A673 (cell line): ENCODE measurements at regions not wholly inside any gene's neighbourhood (a gene's known extent, or its start where the extent isn't known, plus 50 kb on each side); places are given as distances from the start of the nearest gene placed in this dataset.

ENCODE experiments used
- BruUV-seq: library from RNA; stranded (reverse); fragments of 400-500 nt; replicated peaks from 2 replicates; lab custom pipeline; 2021; lab: Mats Ljungman, UMichigan
- CTCF ChIA-PET: fragments of 300-600 bp; sonication (Branson Sonifier 250); formaldehyde crosslinking; loops from one replicate; lab custom pipeline; 2022; ENCODE audit warnings: antibody characterized with exemption; lab: Charles Lee
- POLR2A ChIA-PET: fragments of 300-600 bp; sonication (Branson Sonifier 250); formaldehyde crosslinking; loops from one replicate; lab custom pipeline; 2022; ENCODE audit warnings: antibody characterized with exemption; ENCODE audit not compliant: low non-redundant PET; lab: Charles Lee
- DNase-seq: peaks from one replicate; pipeline ENCODE4 v3.0.0-alpha.2; 2015; ENCODE audit warnings: low spot score
- H3K27ac ChIP-seq: fragments of 200-600 bp; sonication (generic); 2 replicates; pipeline ENCODE4 v1.5.1; 2016; ENCODE audit warnings: mixed run types, low read depth, mild to moderate bottlenecking, mixed read lengths, antibody characterized with exemption, low read length; ENCODE audit not compliant: poor library complexity, severe bottlenecking
- H3K27me3 ChIP-seq: fragments of 200-600 bp; sonication (generic); replicated peaks from 2 replicates; pipeline ENCODE4 v1.6.1; 2017; ENCODE audit warnings: mixed run types, low read depth, mild to moderate bottlenecking, mixed read lengths, antibody characterized with exemption, low read length; ENCODE audit not compliant: insufficient read depth, poor library complexity
- H3K36me3 ChIP-seq: fragments of 200-600 bp; sonication (generic); 2 replicates; pipeline ENCODE4 v1.6.1; 2016; ENCODE audit warnings: mixed run types, mild to moderate bottlenecking, mixed read lengths, antibody characterized with exemption, low read length; ENCODE audit not compliant: insufficient read depth, poor library complexity, severe bottlenecking
- H3K4me1 ChIP-seq: fragments of 200-600 bp; sonication (generic); 2 replicates; pipeline ENCODE4 v1.6.1; 2017; ENCODE audit warnings: mixed run types, mild to moderate bottlenecking, mixed read lengths, antibody characterized with exemption, low read length; ENCODE audit not compliant: insufficient read depth, poor library complexity, severe bottlenecking
- H3K4me3 ChIP-seq: fragments of 200-600 bp; sonication (generic); 2 replicates; pipeline ENCODE4 v1.5.1; 2016; ENCODE audit warnings: low read depth, mixed run types, mild to moderate bottlenecking, mixed read lengths, low read length; ENCODE audit not compliant: poor library complexity, severe bottlenecking
- H3K9me3 ChIP-seq: fragments of 200-600 bp; sonication (generic); 2 replicates; pipeline ENCODE4 v1.6.1; 2016; ENCODE audit warnings: mixed run types, low read depth, mild to moderate bottlenecking, mixed read lengths, antibody characterized with exemption, low read length; ENCODE audit not compliant: poor library complexity, severe bottlenecking
- EZH2 ChIP-seq: fragments of 200-600 bp; sonication (generic); IDR thresholded peaks from 2 replicates; pipeline ENCODE4 v1.6.1; 2017; ENCODE audit warnings: borderline replicate concordance, low read depth, mild to moderate bottlenecking, mixed read lengths, antibody characterized with exemption, low read length; ENCODE audit not compliant: poor library complexity, severe bottlenecking
- intact Hi-C: fragments of 100-400 bp; cut with micrococcal nuclease; formaldehyde crosslinking; loops from one replicate; pipeline ENCODE4 v1.10.0; 2022; ENCODE audit not compliant: unreplicated experiment
- TF ChIP-seq, protein P1 (sequence below): fragments of 300-800, 200-600 bp; sonication (generic); conservative IDR thresholded peaks from 2 replicates; pipeline ENCODE4 v1.5.1; 2017; ENCODE audit warnings: low read depth, mild to moderate bottlenecking, antibody characterized with exemption, low read length, moderate library complexity, mixed read lengths

DNA sequence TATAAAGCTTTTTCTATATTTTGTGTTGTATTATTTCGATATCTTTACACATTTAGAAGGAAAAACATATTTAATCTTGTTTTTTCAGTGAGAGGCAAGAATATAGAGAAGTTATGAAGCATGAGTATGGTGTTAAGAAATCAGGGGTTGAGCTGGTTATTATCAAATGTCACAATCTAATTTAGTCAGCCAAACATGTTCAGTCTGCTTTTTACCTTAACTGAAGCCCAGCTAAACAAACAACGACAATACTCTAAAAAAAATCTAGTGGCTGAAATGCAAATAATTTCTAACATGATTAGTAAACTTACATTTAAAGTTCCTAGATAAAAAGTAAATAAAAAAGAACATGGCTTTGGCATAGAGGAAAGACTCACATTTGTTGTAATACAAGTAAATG, 433.8 kb upstream of the NRSN1 start:
- no peak for DNase-seq
- no peak overlapping the region for H3K4me3 ChIP-seq
- no peaks in the 10 kb centered on the region for H3K4me1 ChIP-seq
- H3K36me3 ChIP-seq, result no peaks in the 10 kb centered on the region
- H3K27ac ChIP-seq, result no peak overlapping the region
- TF ChIP-seq, protein P1, sequence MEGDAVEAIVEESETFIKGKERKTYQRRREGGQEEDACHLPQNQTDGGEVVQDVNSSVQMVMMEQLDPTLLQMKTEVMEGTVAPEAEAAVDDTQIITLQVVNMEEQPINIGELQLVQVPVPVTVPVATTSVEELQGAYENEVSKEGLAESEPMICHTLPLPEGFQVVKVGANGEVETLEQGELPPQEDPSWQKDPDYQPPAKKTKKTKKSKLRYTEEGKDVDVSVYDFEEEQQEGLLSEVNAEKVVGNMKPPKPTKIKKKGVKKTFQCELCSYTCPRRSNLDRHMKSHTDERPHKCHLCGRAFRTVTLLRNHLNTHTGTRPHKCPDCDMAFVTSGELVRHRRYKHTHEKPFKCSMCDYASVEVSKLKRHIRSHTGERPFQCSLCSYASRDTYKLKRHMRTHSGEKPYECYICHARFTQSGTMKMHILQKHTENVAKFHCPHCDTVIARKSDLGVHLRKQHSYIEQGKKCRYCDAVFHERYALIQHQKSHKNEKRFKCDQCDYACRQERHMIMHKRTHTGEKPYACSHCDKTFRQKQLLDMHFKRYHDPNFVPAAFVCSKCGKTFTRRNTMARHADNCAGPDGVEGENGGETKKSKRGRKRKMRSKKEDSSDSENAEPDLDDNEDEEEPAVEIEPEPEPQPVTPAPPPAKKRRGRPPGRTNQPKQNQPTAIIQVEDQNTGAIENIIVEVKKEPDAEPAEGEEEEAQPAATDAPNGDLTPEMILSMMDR, result no peak
- no peak for TF ChIP-seq EZH2
- CTCF ChIA-PET, result no interaction called here
- no TSS peak for BruUV-seq
- no peaks in the 10 kb centered on the region for H3K9me3 ChIP-seq
- intact Hi-C loops, result no loop called here
- H3K27me3 ChIP-seq, result peaks cover under 1% of the 10 kb centered on the region
- POLR2A ChIA-PET, result no interaction called here

DNA sequence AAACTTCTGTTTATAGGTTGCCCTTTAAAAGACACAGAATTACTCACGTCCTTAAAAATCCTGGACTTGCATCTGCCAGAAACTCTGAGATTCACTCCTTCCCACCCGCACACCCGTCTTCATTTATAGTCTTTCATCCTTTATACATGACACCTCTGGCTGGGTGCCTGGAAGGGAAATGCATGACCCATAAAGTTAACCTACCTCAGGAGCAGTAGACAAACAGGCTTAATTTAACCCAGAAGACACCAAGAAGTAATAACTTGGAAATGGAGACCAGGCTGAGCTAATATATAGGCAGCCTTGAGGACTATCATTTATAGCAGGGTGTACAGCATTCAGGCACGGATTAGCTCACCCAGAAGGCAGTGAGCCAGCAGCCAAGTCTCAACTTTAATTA, 429.0 kb upstream of the NRSN1 start:
- CTCF ChIA-PET, result no interaction called here
- H3K27me3 ChIP-seq, result no peaks in the 10 kb centered on the region
- H3K36me3 ChIP-seq, result no peaks in the 10 kb centered on the region
- intact Hi-C loops, result no loop called here
- no peaks in the 10 kb centered on the region for H3K9me3 ChIP-seq
- H3K4me3 ChIP-seq, result no peak overlapping the region
- H3K27ac ChIP-seq, result no peak overlapping the region
- H3K4me1 ChIP-seq, result no peaks in the 10 kb centered on the region
- BruUV-seq, result no TSS peak
- POLR2A ChIA-PET, result no interaction called here
- peak; percentile 10 for DNase-seq
- TF ChIP-seq EZH2, result no peak
- TF ChIP-seq, protein P1, result no peak

DNA sequence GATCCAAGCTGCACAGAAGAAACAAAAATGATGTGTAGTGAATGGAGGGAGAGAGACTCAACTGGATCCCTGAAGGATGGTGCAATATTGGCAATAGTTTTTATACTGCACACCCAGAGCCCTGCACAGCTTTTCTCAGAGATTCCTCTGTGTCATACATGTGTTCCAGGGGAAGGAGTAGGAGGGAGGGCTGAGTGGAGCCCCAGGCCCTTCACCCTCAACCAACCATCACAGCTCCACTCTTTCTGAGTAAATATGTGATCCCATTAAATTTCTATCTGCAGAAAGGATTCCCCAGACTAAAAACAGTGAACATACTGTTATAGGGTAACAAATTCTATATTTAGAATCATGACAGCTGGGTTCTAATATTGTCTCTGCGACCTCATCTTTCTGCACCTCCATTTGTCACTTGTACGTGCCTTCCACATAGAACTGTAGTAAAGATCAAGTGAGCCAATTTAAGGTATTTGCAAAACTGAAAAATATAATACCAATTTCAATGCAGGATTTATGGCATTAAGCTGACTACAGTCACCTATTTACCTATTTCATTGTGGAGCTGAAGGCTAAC, 421.4 kb upstream of the NRSN1 start:
- Histone ChIP-seq H3K36me3 (no peaks in the 10 kb centered on the region), H3K4me3 (no peak overlapping the region), H3K27me3 (no peaks in the 10 kb centered on the region), H3K4me1 (no peaks in the 10 kb centered on the region), H3K27ac (no peak overlapping the region), H3K9me3 (no peaks in the 10 kb centered on the region)
- ChIA-PET POLR2A (no interaction called here), CTCF (no interaction called here)
- no TSS peak for BruUV-seq
- TF ChIP-seq EZH2, result no peak
- TF ChIP-seq, protein P1, result no peak
- intact Hi-C loops, result no loop called here
- no peak for DNase-seq
